Thyroid gland (tissue), 4 donors: ENCODE measurements at regions not wholly inside any gene's neighbourhood (a gene's known extent, or its start where the extent isn't known, plus 50 kb on each side); places are given as distances from the start of the nearest gene placed in this dataset.

Experiments used
- DNase-seq, 2 donors: peaks; one replicate each; pipeline ENCODE4 v3.0.0-alpha.2; 2019
- H3K27ac ChIP-seq, 3 donors: fragments of 200-600 bp; sonication (generic); 1 replicate in 2 of 3; 2 replicates in 1 of 3; pipeline ENCODE4 v1.5.1; 2016 to 2019; ENCODE audit warnings: mild to moderate bottlenecking in 1 of 3, moderate library complexity in 1 of 3
- H3K27me3 ChIP-seq: fragments of 200-600 bp; sonication (generic); one replicate; pipeline ENCODE4 v1.5.1; 2019
- H3K36me3 ChIP-seq, 2 donors: fragments of 200-600 bp; sonication (generic); one replicate each; pipeline ENCODE4 v1.5.1; 2016 to 2019
- H3K4me1 ChIP-seq, 2 donors: fragments of 200-600 bp; sonication (generic); one replicate each; pipeline ENCODE4 v1.5.1; 2017 to 2019
- H3K4me3 ChIP-seq, 3 donors: fragments of 200-600 bp; sonication (generic); replicated peaks in 1 of 3; 1 replicate in 2 of 3; 2 replicates in 1 of 3; pipeline ENCODE4 v1.5.1; 2016; ENCODE audit warnings: mild to moderate bottlenecking in 1 of 3
- H3K9me3 ChIP-seq: fragments of 200-600 bp; sonication (generic); one replicate; pipeline ENCODE4 v1.5.1; 2017
- CTCF ChIP-seq, 6 experiments: fragments of 200-600 bp in 3 of 6; fragments of 450-650 bp in 3 of 6; sonication (generic) in 3 of 6; IDR thresholded peaks; one replicate each; pipeline ENCODE4 v1.5.1; 2016 to 2019; ENCODE audit warnings: antibody characterized with exemption in 6 of 6, mild to moderate bottlenecking in 2 of 6, inconsistent platforms in 1 of 6, moderate library complexity in 1 of 6
- POLR2A ChIP-seq, 2 donors: fragments of 450-650 bp; IDR thresholded peaks; one replicate each; pipeline ENCODE4 v1.6.1; 2017; ENCODE audit warnings: antibody characterized with exemption in 2 of 2, mild to moderate bottlenecking in 2 of 2, moderate library complexity in 1 of 2
- WGBS, 2 donors: methylation state at CpG; one replicate each; pipeline ENCODE4 v1.1.5; 2017; 5-methylcytosine and 5-hydroxymethylcytosine counted together
- intact Hi-C: fragments of 100-400 bp; cut with DNase I; formaldehyde crosslinking; loops from one replicate; pipeline ENCODE4 v1.15.1; 2023

- Histone ChIP-seq H3K4me1 (no peaks in the 10 kb centered on the region), H3K27me3 (no peaks in the 10 kb centered on the region), H3K36me3 (no peaks in the 10 kb centered on the region), H3K4me3 (no peak overlapping the region), H3K27ac (no peak overlapping the region), H3K9me3 (no peaks in the 10 kb centered on the region)
- WGBS, 2 donors = 55 to 64% methylated on average over 4 of the region's 4 CpGs
- intact Hi-C loops = no loop called here
- DNase-seq = no peak
- no peak for TF ChIP-seq POLR2A (IDR thresholded peaks at IDR 0.05)
- TF ChIP-seq CTCF (IDR thresholded peaks at IDR 0.05) = no peak
These were observed 474.8 kb upstream of the PFKP start for GRCh38 chr10:2592360-2593160.

GRCh38 chr10:2589196-2589595 is 478.2 kb upstream of the PFKP start:
- DNase-seq = no peak
- H3K4me3 ChIP-seq = no peak overlapping the region
- WGBS, 2 donors = 78 to 90% methylated on average over 5 of the region's 5 CpGs
- no peaks in the 10 kb centered on the region for H3K9me3 ChIP-seq
- intact Hi-C loops = no loop called here
- no peaks in the 10 kb centered on the region for H3K36me3 ChIP-seq
- TF ChIP-seq POLR2A (IDR thresholded peaks at IDR 0.05) = no peak
- H3K27me3 ChIP-seq = no peaks in the 10 kb centered on the region
- no peaks in the 10 kb centered on the region for H3K4me1 ChIP-seq
- no peak overlapping the region for H3K27ac ChIP-seq

GRCh38 chr10:2584385-2584784 is 483.0 kb upstream of the PFKP start:
- TF ChIP-seq CTCF (IDR thresholded peaks at IDR 0.05) (no peak), POLR2A (IDR thresholded peaks at IDR 0.05) (no peak)
- Histone ChIP-seq H3K36me3 (no peaks in the 10 kb centered on the region), H3K4me1 (no peaks in the 10 kb centered on the region), H3K4me3 (no peak overlapping the region), H3K27me3 (no peaks in the 10 kb centered on the region), H3K9me3 (no peaks in the 10 kb centered on the region), H3K27ac (no peak overlapping the region)
- 90 to 94% methylated on average over 2 of the region's 2 CpGs for WGBS, 2 donors
- intact Hi-C loops = no loop called here
- DNase-seq = no peak

GRCh38 chr10:2576892-2577291 is 490.5 kb upstream of the PFKP start:
- no peak overlapping the region for H3K4me3 ChIP-seq
- no peaks in the 10 kb centered on the region for H3K9me3 ChIP-seq
- H3K27me3 ChIP-seq = no peaks in the 10 kb centered on the region
- no peaks in the 10 kb centered on the region for H3K36me3 ChIP-seq
- no peak for DNase-seq
- H3K27ac ChIP-seq = no peak overlapping the region
- WGBS, 2 donors = 57 to 65% methylated on average over 3 of the region's 3 CpGs
- TF ChIP-seq CTCF (IDR thresholded peaks at IDR 0.05) (no peak), POLR2A (IDR thresholded peaks at IDR 0.05) (no peak)
- intact Hi-C loops = no loop called here
- no peaks in the 10 kb centered on the region for H3K4me1 ChIP-seq

- intact Hi-C loops = no loop called here
- Histone ChIP-seq H3K27me3 (no peaks in the 10 kb centered on the region), H3K36me3 (no peaks in the 10 kb centered on the region)
These were observed 491.9 kb upstream of the PFKP start for GRCh38 chr10:2575460-2575859.

More at GRCh38 chr10:2575460-2575859, 491.9 kb upstream of the PFKP start:
- Histone ChIP-seq H3K27ac (no peak overlapping the region), H3K9me3 (no peaks in the 10 kb centered on the region), H3K4me3 (no peak overlapping the region), H3K4me1 (no peaks in the 10 kb centered on the region)
- 63 to 67% methylated on average over 6 of the region's 6 CpGs for WGBS, 2 donors
- TF ChIP-seq POLR2A (IDR thresholded peaks at IDR 0.05) (no peak), CTCF (IDR thresholded peaks at IDR 0.05) (no peak)
- no peak for DNase-seq
